GM12872 (cell line): ENCODE measurements at regions not wholly inside any gene's neighbourhood (a gene's known extent, or its start where the extent isn't known, plus 50 kb on each side); places are given as distances from the start of the nearest gene placed in this dataset.

Source experiments
- TF ChIP-seq, protein P1 (sequence below): IDR thresholded peaks from 3 replicates; pipeline ENCODE4 v1.5.1; 2011; ENCODE audit warnings: low read depth, mild to moderate bottlenecking, low read length, moderate library complexity; ENCODE audit not compliant: insufficient read depth

DNA sequence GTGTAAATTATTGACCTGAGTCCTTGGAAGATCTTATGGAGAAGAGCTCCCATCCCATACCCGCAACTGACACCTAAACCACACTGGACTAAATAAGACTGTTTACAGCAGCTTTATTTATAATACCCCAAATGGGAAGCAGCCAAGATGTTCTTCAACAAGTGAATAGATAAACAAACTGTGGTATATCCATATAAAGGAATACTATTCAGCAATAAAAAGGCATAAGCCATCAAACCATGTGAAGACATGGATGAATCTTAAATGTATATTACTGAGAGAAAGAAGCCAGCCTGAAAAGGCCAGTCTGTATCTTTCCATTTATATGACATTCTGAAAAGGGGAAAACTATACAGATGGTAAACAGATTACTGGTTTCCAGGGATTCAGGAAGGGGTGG, 212.7 kb downstream of the TPBG start:
- TF ChIP-seq, protein P1, sequence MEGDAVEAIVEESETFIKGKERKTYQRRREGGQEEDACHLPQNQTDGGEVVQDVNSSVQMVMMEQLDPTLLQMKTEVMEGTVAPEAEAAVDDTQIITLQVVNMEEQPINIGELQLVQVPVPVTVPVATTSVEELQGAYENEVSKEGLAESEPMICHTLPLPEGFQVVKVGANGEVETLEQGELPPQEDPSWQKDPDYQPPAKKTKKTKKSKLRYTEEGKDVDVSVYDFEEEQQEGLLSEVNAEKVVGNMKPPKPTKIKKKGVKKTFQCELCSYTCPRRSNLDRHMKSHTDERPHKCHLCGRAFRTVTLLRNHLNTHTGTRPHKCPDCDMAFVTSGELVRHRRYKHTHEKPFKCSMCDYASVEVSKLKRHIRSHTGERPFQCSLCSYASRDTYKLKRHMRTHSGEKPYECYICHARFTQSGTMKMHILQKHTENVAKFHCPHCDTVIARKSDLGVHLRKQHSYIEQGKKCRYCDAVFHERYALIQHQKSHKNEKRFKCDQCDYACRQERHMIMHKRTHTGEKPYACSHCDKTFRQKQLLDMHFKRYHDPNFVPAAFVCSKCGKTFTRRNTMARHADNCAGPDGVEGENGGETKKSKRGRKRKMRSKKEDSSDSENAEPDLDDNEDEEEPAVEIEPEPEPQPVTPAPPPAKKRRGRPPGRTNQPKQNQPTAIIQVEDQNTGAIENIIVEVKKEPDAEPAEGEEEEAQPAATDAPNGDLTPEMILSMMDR = no peak

GRCh38 chr6:82584194-82584695, 220.6 kb downstream of the TPBG start:
- TF ChIP-seq, protein P1 = no peak

GRCh38 chr6:82584856-82585255, 221.2 kb downstream of the TPBG start:
- TF ChIP-seq, protein P1 = no peak

- TF ChIP-seq, protein P1 = no peak
These were observed 224.4 kb downstream of the TPBG start for GRCh38 chr6:82588020-82588419.

DNA sequence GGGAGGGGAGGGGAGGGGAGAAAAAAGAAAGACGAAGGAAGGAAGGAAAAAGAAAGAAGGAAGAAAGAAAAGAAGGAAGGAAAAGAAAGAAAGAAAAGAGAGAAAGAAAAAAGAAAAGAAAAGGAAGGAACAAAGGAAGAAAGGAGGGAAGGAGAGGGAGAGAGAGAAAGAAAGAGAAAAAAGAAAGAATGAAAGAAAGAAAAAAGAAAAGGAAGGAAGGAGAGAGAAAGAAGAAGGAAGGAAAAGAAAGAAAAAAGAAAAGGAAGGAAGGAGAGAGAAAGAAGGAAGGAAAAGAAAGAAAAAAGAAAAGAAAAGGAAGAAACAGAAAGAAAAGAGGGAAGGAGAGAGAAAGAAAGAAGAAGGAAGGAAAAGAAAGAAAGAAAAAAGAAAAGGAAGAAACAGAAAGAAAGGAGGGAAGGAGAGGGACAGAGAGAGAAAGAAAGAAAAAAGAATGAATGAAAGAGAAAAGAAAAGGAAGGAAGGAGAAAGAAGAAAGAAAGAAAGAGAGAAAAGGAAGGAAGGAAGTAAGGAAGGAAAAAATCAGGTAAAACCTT, 225.3 kb downstream of the TPBG start:
- TF ChIP-seq, protein P1 = no peak

DNA sequence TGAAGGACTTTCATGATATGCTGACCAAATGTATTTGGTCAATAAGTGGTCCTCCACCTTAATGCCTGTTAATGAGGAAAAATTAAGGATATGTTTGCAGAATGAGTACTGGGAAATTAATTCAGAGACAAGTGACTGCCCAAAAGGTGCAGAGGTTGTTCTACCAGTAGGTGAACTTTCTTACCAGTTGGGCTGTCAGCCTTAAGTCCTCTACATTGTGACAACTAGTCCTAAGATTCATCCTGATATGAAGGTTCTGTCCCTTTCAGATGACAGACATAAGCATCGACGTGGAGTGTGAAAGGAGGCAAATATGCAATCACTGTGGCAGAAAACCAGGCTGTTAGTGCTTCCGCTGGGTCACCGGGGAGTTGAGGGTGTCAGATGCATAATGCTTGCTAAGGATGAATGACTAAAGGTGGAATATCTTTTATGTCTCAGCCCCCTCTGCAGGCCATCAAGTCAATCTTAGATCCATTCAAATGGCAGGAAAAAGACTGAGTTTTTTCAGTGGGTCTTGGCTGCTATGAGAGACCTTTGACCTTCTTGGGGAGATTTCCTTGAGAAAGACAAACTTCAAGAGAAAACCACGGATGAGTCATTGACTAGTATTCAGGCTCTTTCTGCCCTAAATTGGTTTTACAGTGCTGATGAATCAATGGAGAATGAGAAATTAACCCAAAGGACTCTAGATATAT, 226.0 kb downstream of the TPBG start:
- TF ChIP-seq, protein P1 = 0 out of 3 replicates have a peak, but pooled peaks have one; percentile 23

DNA sequence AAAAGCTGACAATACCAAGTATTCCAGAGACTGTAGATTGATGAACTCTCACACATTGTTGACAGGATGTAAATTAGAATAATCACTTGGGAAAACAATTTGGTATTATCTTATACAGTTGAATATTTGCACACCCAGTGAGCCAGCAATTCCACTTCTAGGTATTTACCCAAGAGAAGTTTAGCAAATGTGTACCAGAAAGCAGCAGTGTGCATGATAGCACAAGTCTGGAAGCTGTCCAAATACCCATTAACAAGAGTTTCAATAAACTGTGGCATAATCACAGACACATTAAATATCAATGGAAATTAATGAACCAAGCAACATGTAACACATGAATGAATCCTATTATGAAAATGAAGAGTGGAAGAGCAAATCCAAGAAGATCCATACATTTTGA, 233.6 kb downstream of the TPBG start:
- TF ChIP-seq, protein P1 = no peak
